NB4 (cell line): ENCODE measurements at regions not wholly inside any gene's neighbourhood (a gene's known extent, or its start where the extent isn't known, plus 50 kb on each side); places are given as distances from the start of the nearest gene placed in this dataset.

Experiments used
- DNase-seq: peaks from one replicate; pipeline ENCODE4 v3.0.0; 2010; ENCODE audit warnings: low read depth
- H3K4me3 ChIP-seq: one replicate; pipeline ENCODE4 v1.5.1; 2011; ENCODE audit warnings: mild to moderate bottlenecking, low read depth, low read length, moderate library complexity
- CTCF ChIP-seq: IDR thresholded peaks from one replicate; pipeline ENCODE4 v1.5.1; 2012; ENCODE audit warnings: low read depth, low read length
- MAX ChIP-seq: IDR thresholded peaks from 2 replicates; pipeline ENCODE4 v1.6.1; 2011; ENCODE audit warnings: low read depth, low read length
- MYC ChIP-seq: IDR thresholded peaks from 2 replicates; pipeline ENCODE4 v1.6.1; 2011; ENCODE audit warnings: low read depth, low read length
- POLR2A ChIP-seq: IDR thresholded peaks from 2 replicates; pipeline ENCODE4 v1.6.1; 2011; ENCODE audit warnings: mild to moderate bottlenecking; ENCODE audit not compliant: insufficient read length; ENCODE audit errors: extremely low read depth

- peak; percentile 2 for DNase-seq
- no peak overlapping the region for H3K4me3 ChIP-seq
- TF ChIP-seq CTCF (no peak), MAX (no peak), MYC (no peak), POLR2A (no peak)
Measured at GRCh38 chr13:39200249-39200910, 162.1 kb downstream of the NHLRC3 start.

- no peak for TF ChIP-seq POLR2A
- no peak for TF ChIP-seq CTCF
- TF ChIP-seq MAX: no peak
- TF ChIP-seq MYC: no peak
- no peak overlapping the region for H3K4me3 ChIP-seq
- DNase-seq: peak; percentile 3
Measured at GRCh38 chr13:39201180-39201579, 162.9 kb downstream of the NHLRC3 start.

- no peak for DNase-seq
- TF ChIP-seq MAX (no peak), POLR2A (no peak), MYC (no peak), CTCF (no peak)
Measured at GRCh38 chr13:39202746-39203145, 164.5 kb downstream of the NHLRC3 start.

GRCh38 chr13:39208636-39209035 is 170.4 kb downstream of the NHLRC3 start:
- no peak for DNase-seq
- H3K4me3 ChIP-seq: no peak overlapping the region
- TF ChIP-seq MAX: no peak
- TF ChIP-seq MYC: no peak
- no peak for TF ChIP-seq CTCF

More at GRCh38 chr13:39202746-39203145, 164.5 kb downstream of the NHLRC3 start:
- no peak overlapping the region for H3K4me3 ChIP-seq

- H3K4me3 ChIP-seq: no peak overlapping the region
- no peak for TF ChIP-seq MYC
- TF ChIP-seq CTCF: no peak
- no peak for TF ChIP-seq POLR2A
- no peak for TF ChIP-seq MAX
- no peak for DNase-seq
Measured at GRCh38 chr13:39209731-39210531, 171.7 kb downstream of the NHLRC3 start.
